Activated CD4-positive, alpha-beta T cell treated with anti-CD3 and anti-CD28 coated beads for 4 hours (primary cell): ENCODE measurements at regions not wholly inside any gene's neighbourhood (a gene's known extent, or its start where the extent isn't known, plus 50 kb on each side); places are given as distances from the start of the nearest gene placed in this dataset.

ENCODE experiments used
- DNase-seq, 2 donors: peaks; one replicate each; pipeline ENCODE4 v3.0.0-alpha.2; 2020

DNA sequence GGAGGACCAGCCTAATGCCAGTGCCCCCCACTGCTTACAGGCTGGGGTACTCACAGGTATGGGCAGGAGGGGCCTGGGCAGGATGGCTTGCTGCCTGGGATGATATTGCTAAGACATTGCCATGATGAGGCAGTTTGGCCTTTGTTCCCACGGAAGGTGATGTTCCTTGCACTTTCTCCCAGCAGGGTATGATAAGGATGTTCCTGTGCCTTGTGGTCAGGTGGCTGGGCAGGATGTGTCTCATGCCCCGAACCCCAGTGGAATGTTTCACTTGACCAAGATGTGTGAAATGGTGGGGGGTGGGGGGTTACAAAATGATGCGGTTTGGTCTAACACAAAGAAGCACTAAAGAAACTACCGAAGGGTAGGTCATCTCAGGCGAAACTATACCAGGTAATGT lies 337.8 kb upstream of the ZFHX3 start:
- DNase-seq = no peak

GRCh38 chr16:73384506-73385089 lies 336.7 kb upstream of the ZFHX3 start:
- no peak for DNase-seq

DNA sequence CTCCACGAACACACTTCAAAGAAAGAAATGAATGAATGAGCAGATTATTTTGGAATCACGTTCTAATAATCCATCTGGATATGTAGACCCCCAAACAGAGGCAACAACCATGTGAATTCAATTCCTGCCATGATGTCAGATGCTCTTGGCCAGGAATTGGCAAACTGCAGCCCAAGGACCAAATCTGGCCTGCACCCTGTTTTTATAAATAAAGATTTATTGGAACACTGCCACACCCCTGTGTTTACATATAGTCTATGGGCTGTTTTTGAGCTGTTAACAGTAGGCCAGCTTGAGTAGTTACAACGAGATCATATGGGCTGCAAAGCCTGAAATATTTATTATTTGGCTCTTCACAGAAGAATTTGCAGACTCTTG lies 336.0 kb upstream of the ZFHX3 start:
- DNase-seq = no peak

GRCh38 chr16:73383195-73383987 lies 335.5 kb upstream of the ZFHX3 start:
- no peak for DNase-seq

DNA sequence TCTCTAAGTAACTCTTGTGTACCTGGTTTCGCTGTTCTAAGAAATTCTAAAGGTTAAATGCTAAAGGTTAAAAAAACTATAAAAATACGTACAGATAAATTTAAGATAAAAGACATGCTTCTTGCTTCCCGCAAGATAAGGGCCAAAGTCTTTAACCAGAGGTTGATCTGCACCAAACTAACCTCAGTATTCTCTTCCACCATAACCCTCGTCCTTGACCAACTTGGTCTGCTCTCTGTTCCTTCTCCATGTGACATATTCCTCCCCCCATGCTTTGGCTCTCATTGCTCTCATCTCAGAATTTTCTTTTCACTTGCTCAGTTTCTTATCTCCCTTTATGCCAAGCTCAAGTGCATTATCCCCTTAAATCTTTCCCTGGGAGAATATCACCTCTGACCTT lies 330.5 kb upstream of the ZFHX3 start:
- DNase-seq = no peak

DNA sequence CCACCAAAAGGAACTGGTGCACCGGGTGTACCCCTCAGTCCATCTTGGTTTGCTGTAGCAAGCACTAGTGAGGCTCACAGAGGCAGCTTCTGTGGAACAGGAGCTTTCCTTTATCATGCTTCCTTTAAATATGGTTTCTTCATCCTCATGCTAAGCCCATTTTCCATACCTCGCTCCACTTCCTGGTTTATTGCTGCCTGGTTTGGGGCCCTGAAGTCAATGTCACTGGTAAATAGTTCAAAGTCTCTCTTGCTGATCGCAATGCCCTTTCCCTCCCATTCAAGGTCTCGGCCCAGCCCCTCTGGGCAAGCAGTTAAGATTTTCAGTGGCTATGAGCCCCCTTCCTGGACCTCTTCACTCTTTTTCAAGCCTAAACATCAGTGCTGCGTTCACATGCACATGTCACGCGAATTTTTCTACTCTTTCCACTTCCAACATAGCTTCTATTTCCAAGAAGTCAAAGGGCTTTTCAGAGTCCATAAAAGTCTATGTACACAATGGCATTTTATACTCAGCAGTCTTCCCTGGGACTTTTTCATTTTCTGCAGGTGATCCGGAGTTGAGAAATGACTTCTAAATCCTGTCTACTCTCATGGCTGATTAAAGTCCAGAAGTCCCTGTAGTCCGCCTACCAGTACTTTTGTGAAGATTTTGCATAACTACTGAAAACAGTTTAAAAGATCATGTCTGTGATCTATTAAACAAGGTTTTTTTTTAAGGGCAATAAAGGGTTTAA lies 323.8 kb upstream of the ZFHX3 start:
- no peak for DNase-seq

DNA sequence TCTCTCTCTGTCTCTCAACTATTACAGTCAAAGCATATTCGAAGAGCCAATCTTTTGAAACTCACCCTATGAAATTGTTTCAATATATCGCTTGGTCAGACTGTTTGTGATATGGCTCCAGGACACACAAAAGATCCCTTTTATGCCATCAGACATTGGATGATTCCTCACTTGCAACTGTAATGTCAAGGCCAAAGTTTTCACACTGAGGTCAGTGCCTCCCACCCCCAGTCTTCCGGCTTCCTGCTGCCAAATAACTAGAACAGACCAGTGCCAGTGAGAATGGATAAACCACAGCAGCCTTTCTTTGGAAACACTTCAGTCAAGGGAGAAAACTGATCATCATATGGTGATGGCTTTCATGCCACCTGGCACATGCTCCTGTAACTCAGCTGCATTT lies 321.9 kb upstream of the ZFHX3 start:
- no peak for DNase-seq

DNA sequence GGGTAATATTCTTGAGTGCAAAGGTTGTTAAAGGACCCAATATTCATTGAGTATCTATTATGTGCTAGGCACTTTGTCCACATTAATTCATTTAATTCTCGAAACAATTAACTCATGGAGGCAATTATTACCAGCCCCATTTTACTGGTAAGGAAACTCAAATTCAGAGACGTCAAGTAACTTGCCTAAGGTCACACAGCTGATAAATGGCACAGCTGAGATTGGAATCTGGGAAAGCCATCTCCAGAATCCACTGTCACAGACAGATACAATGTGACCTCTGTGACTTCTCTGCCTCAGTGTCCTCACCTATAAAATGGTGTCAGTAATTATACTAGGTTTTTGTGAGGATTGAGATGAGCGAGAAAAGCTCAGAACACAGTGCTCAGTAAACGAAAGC lies 320.8 kb upstream of the ZFHX3 start:
- no peak for DNase-seq

GRCh38 chr16:73365016-73365551 lies 317.2 kb upstream of the ZFHX3 start:
- DNase-seq = no peak

GRCh38 chr16:73364413-73364812 lies 316.5 kb upstream of the ZFHX3 start:
- DNase-seq = no peak

GRCh38 chr16:73361061-73361460 lies 313.1 kb upstream of the ZFHX3 start:
- no peak for DNase-seq

- no peak for DNase-seq
Observed at GRCh38 chr16:73356401-73357079, 308.6 kb upstream of the ZFHX3 start.

DNA sequence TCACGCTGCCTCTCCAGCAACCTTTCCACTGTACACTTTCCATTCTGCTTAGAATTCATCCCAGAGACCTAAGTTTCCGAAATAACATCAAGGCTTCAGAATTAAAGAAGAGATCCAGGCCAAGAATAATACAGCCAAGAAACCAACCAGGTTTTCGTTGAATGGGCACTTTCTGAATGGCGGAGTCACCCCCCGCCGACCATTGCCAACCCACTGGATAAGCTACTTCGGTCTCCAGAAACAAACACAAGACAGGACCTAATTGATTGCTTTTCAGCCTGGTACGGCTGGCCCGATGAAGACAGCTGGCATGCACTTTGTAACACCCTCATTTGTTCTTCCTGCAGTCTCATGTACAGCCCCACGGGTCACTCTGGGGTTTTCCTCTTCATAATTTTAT lies 308.1 kb upstream of the ZFHX3 start:
- DNase-seq = no peak

- DNase-seq = no peak
Observed at GRCh38 chr16:73354434-73354833, 306.5 kb upstream of the ZFHX3 start.

DNA sequence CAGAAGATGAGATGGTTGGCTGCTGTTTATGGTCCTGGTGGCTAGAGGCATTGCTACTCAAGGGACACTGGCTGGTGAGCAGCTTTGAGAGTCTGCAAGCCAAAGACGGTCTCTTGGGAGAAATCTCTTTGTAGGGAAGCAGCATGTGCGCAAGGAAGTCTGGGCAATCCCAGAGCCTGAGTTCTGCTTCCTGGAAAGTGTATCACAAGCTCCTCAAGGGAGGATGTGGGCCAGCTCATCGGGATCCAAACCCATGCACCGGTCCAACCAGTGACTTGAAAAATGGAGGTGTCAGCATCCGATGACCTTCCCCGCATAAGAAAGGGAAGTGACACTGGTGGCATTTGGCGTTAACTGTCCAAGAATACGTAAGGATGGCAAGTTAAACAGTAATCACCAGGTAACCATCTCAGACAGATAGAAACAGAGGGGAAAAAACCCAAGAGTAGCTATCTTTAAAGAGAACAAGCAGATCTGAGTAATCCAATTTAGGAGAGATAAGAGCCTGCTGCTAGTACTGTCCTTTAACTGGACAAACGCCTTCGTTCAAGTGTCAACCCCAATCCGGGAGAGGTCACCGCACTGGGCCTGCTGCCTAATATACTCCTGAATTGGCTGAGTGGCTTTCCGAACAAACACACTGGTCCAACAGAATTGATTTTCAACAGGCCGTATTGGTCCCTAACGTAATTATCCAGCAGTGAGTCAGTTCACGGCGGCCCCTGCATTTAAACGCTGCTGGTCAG lies 303.0 kb upstream of the ZFHX3 start:
- no peak for DNase-seq

- no peak for DNase-seq
Observed at GRCh38 chr16:73347500-73348375, 299.8 kb upstream of the ZFHX3 start.

DNA sequence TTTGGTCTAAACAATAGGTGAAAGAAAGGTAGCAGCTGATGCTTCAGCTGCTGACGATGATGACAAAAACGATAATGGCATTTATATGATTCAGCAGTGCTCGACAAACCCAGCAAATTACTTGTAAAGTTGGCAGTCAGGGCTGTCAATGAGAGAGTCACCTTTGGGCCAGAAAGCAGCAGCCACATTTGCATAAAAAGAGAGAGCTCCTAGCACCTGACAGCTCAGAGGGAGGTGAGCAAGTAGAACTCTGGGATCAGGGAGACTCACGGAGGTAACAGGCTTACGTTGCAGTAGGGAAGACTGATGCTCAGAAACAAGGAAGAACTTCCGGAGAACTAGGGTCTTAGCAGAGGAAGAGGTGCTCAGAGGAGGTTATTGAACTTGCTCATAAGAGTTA lies 291.9 kb upstream of the ZFHX3 start:
- no peak for DNase-seq

DNA sequence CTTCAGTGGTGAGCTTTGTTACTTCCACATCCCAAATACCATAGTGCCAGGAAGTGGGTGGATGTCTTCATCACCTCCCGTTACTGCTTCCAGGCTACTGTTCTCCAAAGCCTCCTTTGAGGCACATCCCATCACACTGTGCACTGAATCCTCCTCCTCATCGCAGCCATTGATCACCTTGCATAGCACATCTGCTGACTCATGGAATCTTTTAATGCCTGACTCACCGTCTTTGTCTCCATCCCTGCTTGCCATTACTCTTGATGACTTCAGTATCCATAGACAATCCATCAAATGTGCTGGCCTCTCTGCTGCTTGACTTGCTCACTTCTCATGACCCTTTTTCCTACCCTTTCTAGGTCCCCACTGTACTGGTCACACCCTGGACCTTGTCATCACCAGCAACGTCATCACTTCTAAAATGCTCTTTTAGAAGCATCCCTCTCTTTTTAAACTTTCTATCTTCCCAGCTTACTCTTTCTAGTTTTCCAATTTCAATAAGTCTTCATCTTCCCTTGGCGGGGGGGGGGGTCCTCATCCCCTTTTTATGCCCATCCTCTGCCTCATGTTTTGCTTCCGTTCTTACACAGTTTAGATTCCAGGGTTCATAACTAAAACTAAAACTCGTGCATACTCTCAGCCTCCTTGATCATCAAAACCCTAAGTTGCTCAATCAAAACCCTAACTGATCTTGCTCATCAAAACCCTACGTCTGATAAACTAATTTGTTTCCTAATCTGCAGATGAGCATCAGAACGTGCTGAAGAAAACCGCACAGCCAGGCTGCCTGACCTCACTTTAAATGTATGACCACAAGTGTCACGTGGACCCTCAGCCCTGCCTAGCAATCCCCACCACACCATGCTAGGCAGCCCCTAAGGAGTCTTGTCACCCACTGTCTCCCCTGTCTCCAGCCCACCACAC lies 289.7 kb upstream of the ZFHX3 start:
- DNase-seq = no peak

DNA sequence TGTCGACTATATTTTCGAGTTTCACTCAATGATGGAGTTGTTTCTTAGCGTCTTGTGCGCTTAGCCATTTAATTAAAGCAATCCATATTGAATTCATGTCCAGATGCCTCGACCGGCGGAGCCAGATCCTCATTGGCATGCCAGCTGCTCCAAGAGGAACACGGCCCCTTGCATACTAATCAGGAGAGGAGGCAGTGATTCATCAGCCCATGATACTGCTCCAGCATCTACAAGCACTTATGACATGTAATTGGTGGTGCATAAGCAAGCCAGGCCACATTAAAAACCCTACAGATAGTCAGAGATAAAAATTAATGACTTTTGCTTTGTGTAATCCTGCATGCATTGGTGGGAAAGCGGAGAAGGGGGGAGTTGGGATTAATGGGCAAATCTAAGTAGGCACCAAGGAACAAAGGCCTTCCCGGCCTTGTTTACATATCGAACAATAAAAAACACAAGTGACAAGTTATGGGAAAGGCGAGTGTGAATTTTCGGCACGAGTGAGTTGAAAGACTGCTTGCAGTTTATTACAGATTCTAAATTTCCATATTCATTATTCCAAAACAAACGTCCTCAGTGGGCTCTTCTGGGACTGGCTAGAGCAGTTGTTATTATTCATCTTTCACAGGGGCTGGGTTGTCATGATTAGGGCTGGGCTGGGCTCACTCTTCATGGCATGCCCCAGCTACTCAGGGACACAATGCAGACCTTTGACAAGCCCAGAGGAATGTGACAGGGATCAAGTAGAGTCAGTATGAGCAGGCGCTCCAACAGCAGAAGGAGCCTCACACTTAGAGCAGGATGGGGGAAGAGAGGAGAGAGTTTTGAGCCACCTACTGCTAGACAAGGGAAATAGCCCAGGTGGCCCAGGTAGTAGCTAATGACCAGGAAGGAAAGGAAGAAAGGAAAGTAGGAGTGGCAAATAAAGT lies 281.7 kb upstream of the ZFHX3 start:
- DNase-seq = no peak
